Gastrocnemius medialis (tissue), 4 donors: ENCODE measurements at regions not wholly inside any gene's neighbourhood (a gene's known extent, or its start where the extent isn't known, plus 50 kb on each side); places are given as distances from the start of the nearest gene placed in this dataset.

ENCODE experiments used
- POLR2A ChIP-seq, 2 donors: fragments of 450-650 bp; IDR thresholded peaks; one replicate each; pipeline ENCODE4 v1.6.1; 2017; ENCODE audit warnings: antibody characterized with exemption in 2 of 2, mild to moderate bottlenecking in 2 of 2, moderate library complexity in 2 of 2
- TF ChIP-seq, protein P1 (sequence below), 5 experiments: fragments of 450-650 bp in 3 of 5; fragments of 200-600 bp in 2 of 5; sonication (generic) in 2 of 5; IDR thresholded peaks in 4 of 5; conservative IDR thresholded peaks in 1 of 5; 1 replicate in 4 of 5; 2 replicates in 1 of 5; pipeline ENCODE4 v1.5.1; 2016 to 2019; ENCODE audit warnings: antibody characterized with exemption in 5 of 5, mild to moderate bottlenecking in 3 of 5, moderate library complexity in 3 of 5

- TF ChIP-seq, protein P1, sequence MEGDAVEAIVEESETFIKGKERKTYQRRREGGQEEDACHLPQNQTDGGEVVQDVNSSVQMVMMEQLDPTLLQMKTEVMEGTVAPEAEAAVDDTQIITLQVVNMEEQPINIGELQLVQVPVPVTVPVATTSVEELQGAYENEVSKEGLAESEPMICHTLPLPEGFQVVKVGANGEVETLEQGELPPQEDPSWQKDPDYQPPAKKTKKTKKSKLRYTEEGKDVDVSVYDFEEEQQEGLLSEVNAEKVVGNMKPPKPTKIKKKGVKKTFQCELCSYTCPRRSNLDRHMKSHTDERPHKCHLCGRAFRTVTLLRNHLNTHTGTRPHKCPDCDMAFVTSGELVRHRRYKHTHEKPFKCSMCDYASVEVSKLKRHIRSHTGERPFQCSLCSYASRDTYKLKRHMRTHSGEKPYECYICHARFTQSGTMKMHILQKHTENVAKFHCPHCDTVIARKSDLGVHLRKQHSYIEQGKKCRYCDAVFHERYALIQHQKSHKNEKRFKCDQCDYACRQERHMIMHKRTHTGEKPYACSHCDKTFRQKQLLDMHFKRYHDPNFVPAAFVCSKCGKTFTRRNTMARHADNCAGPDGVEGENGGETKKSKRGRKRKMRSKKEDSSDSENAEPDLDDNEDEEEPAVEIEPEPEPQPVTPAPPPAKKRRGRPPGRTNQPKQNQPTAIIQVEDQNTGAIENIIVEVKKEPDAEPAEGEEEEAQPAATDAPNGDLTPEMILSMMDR (IDR thresholded peaks at IDR 0.05 in 4 of 5, conservative IDR thresholded peaks at IDR 0.05 in 1 of 5) = no peak
- no peak for TF ChIP-seq POLR2A (IDR thresholded peaks at IDR 0.05)
Observed at GRCh38 chr17:72404872-72405271, 284.1 kb downstream of the SOX9 start.
